Fibroblast of villous mesenchyme (primary cell): ENCODE measurements at regions not wholly inside any gene's neighbourhood (a gene's known extent, or its start where the extent isn't known, plus 50 kb on each side); places are given as distances from the start of the nearest gene placed in this dataset.
"Not testable (repeated sequence)": the region's sequence is repeated elsewhere in the genome, so short reads cannot be mapped to it uniquely, and the experiment has no call there.

Experiments used
- DNase-seq: peaks from one replicate; pipeline ENCODE4 v3.0.0-alpha.2; 2010; ENCODE audit warnings: low read depth
- H3K4me3 ChIP-seq: 2 replicates; pipeline ENCODE4 v1.5.1; 2011; ENCODE audit warnings: low read depth, mild to moderate bottlenecking, low read length
- TF ChIP-seq, protein P1 (sequence below): IDR thresholded peaks from 2 replicates; pipeline ENCODE4 v1.5.1; 2012; ENCODE audit warnings: low read depth, mild to moderate bottlenecking, low read length; ENCODE audit not compliant: insufficient read depth

DNA sequence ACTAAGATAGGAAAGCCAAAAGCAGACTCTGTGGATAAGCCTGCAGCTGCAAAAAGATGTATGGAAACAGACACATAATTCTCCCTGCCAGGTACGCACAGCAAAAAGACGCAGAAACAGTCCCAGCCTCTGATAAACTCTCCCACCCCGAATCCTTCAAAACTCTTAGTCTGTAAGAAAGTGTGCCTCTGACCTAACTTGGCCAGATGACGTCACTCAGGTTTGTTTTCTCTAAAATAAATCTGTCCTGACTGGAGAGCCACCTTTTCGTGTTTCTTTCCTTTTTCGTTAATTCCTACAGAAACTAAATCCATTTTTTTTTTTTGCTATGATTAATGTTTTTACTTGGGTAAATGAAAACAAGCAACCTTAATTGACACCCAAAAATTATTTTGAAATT, 793.8 kb downstream of the SORCS1 start:
- H3K4me3 ChIP-seq: no peak overlapping the region
- no peak for DNase-seq
- TF ChIP-seq, protein P1, sequence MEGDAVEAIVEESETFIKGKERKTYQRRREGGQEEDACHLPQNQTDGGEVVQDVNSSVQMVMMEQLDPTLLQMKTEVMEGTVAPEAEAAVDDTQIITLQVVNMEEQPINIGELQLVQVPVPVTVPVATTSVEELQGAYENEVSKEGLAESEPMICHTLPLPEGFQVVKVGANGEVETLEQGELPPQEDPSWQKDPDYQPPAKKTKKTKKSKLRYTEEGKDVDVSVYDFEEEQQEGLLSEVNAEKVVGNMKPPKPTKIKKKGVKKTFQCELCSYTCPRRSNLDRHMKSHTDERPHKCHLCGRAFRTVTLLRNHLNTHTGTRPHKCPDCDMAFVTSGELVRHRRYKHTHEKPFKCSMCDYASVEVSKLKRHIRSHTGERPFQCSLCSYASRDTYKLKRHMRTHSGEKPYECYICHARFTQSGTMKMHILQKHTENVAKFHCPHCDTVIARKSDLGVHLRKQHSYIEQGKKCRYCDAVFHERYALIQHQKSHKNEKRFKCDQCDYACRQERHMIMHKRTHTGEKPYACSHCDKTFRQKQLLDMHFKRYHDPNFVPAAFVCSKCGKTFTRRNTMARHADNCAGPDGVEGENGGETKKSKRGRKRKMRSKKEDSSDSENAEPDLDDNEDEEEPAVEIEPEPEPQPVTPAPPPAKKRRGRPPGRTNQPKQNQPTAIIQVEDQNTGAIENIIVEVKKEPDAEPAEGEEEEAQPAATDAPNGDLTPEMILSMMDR: no peak

DNA sequence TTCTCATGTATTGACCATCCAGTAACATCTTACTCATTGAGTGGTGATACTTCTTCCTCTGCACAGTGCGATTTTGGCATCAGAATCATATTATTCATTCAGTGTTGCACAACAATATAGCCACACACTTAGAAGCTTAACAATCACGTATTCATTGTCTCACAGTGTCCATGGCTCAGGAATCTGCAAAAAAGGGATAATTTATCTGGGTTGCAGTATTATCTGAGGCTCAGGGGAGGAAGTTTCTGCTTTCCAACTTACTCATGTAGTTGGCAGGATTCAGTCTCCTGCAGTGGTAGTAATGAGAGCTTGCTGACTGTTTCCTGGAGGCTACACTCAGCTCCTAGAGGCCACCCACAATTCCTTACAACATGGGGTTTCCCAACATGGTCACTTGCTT, 803.6 kb downstream of the SORCS1 start:
- TF ChIP-seq, protein P1: no peak
- no peak overlapping the region for H3K4me3 ChIP-seq
- DNase-seq: peak; percentile 7

DNA sequence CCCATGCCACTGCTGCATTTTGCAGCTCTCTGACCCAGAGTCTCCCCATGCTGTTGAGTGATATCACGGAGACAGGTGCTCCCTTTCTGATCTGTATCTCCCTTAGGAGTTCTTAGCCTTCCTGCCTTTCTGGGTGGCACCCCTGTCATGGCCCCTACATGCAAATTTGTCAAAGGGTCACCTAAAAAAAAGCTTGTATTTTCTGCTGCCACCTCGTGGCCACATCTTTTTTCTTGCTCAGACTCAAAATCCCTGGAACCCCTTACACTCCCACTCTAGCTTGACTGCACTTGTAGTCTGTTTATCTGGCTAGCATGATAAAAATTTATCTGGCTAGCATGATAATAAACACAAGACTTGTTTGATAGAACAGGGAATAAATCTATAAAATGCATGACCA, 809.1 kb downstream of the SORCS1 start:
- no peak for DNase-seq
- H3K4me3 ChIP-seq: no peak overlapping the region
- TF ChIP-seq, protein P1: peak; percentile 6

DNA sequence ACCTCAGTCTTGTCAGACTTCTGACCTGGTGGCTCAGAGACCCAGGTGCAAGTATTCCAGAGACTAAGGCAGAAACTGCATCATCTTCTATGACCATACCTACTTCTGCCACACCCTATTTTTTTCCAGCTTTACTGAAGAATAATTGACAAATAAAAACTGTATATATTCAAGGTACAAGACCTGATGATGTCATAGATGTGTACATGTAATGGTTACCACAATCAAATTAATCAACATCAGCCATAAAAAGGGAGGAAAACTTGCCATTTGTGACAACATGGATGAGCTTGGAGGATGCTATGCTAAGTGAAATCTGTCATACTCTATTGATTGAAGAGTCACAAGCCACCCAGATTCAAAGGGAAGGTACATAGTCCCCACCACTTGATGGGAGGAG, 815.6 kb downstream of the SORCS1 start:
- no peak for DNase-seq
- TF ChIP-seq, protein P1: no peak

DNA sequence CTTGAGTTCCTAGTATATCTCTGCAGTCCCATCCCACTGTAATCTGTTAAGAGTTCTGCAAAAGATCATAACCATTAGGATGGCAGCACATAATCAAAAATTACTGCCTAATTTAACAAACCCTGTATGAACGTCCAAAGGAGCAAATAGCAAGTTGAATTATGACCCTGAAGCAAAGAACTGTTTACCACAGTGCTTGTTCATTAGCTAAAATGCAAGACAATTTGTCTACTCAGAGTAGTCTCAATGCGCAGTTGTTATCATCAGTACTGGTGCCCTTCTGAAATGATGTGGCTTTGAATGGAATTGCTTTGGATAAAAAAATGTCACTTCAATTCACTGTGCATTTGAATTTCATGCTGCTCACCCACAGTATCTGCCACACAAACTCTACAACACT, 817.0 kb downstream of the SORCS1 start:
- TF ChIP-seq, protein P1: no peak
- no peak for DNase-seq
- H3K4me3 ChIP-seq: no peak overlapping the region

More for the DNA sequence above, 815.6 kb downstream of the SORCS1 start:
- H3K4me3 ChIP-seq: no peak overlapping the region

DNA sequence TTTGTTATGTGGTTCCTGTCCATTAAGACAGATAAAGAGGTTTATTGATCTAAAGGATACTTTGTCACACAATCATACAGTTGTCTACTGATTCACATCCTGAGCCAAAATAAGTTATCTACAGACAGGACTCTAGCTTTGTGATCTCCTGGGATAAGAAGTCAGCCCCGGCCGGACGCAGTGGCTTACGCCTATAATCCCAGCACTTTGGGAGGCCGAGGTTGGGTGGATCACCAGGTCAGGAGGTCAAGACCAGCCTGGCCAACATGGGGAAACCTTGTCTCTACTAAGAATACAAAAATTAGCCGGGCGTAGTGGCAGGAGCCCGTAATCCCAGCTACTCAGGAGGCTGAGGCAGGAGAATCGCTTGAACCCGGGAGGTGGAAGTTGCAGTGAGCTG, 821.0 kb downstream of the SORCS1 start:
- not testable (repeated sequence) for DNase-seq, H3K4me3 ChIP-seq

DNA sequence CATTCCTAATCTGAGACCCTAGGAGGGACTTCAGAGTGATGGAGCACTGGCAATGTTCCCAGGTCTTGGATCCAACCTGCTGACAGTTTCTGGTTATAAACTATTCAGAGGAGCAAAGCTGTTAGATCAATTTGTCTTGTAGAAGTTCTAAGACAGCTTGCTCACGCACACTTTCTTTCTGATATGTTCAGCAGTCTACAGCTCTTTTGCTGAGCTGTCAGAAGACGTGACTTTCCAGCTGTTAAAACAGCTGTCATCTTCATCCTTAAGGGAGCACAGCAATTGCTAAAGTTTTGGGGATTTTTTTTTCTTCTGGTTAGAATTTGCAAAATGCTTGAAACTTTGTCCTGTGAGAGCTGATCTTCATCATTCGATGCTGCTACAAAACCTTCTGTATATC, 823.1 kb downstream of the SORCS1 start:
- TF ChIP-seq, protein P1: no peak
- DNase-seq: no peak
- H3K4me3 ChIP-seq: no peak overlapping the region
